ENCODE measurements at regions not wholly inside any gene's neighbourhood (a gene's known extent, or its start where the extent isn't known, plus 50 kb on each side); places are given as distances from the start of the nearest gene placed in this dataset.
"Not testable (repeated sequence)": the region's sequence is repeated elsewhere in the genome, so short reads cannot be mapped to it uniquely, and the experiment has no call there.

DNA sequence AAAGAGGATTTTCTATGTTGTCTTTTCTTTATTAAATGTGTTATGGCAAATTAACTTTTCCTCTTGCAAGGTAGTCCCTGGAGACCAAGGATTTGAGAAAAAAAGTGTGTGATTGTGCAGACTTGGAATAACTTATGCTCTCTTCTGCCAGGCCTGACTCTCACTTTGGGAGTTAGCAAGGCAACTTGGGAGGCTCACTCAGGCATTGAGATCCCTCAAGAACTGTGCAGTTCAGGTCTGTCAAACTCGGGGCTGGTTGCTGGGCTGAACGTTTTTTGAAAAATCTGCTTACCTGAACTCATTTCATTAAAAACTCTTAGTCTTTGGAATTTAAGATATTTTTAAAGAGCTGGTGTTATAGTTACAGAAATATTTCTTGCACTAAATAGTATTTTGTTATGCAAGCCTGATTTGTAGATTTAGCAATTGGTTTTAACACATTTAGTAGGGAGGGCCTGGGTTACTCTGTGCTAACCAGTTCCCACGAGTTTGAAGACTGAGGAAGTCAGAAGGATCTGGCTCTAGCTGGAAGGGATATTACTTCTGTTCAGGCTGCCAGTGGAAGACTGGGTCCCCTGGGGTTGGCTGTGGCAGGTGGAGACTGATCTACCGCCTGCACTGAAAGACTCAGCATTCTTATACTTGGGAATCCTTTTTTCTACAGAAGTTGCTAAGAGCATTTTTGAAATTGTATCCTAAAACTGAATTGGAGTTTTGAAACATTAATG is 150.4 kb upstream of the PCSK5 start:
- FAIRE-seq (no peak), DNase-seq (ENCODE audit: low spot score) (no peak)

DNA sequence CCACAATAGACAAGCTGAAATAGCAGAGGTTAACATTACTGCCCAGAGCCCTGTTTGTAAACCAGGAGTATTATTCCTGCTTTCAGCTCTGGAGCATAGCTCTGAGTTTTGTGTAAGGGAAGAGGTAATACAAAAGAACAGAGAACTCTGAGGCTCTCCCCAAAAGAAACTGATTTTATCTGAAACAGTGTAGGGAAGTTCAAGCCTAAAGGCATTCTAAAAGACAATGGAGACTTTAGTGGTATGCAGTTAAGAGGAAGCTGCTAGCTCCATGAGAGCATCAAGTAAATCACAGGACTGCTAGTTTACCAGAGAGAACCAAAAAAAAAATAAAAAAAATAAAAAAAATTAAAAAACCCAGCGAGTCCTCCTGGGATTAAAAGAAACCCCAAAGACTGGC is 146.6 kb upstream of the PCSK5 start:
- DNase-seq (ENCODE audit: low spot score) (no peak), FAIRE-seq (no peak)

- no peak for DNase-seq (ENCODE audit: low spot score)
- FAIRE-seq, result no peak
These were observed 136.4 kb upstream of the PCSK5 start for GRCh38 chr9:75754080-75754479.

- DNase-seq (ENCODE audit: low spot score) (no peak), FAIRE-seq (no peak)
These were observed 115.3 kb upstream of the PCSK5 start for GRCh38 chr9:75775166-75775565.

DNA sequence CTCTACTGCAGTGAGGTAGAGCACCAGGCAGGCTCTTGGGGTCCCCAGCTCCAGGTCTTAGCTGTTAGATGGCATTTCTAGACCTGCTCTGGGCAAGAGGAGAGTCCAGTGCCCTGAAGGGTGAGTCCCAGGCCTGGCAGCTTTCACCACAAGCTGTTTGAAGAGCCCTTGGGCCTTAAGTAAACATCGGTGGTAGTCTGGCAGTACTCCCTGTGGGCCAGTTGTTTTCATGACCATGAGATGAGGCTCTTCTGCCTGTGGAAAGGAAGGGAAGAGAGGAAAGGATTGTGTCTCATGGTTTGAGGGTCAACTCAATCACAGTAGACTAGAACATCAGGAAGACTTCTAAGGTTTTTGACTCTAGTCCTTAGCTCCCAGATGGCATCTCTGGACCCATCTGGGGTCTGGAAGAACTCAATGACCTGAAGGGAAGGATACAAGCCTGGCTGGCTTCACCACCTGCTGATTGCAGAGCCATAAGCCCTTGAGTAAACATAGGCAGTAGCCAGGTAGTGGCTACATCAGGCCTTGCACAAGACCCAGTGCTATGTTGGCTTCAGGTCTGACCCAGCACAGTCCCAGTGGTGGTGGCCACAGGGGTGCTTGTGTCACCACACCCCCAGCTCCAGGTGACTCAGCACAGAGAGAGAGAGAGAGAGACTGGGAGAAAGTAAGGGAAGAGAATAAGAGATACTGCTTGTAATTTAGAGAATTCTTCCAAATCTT is 114.3 kb upstream of the PCSK5 start:
- FAIRE-seq, result no peak
- DNase-seq (ENCODE audit: low spot score), result no peak

DNA sequence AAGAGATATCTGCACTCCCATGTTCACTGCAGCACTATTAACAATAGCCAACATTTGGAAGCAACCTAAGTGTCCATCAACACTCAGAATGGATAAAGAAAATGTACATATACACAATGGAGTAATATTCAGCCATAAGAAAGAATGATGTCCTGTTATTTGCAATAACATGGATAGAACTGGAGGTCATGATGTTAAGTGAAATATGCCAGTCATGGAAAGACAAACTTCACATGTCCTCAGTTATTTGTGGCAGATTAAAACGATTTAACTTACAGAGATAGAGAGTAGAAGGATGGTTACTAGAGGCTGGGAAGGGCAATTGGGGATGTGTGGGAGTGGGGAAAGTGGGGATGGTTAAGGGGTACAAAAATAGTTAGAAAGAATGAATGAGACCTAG is 110.3 kb upstream of the PCSK5 start:
- DNase-seq (ENCODE audit: low spot score) (no peak), FAIRE-seq (no peak)

GRCh38 chr9:75788006-75788634 is 102.4 kb upstream of the PCSK5 start:
- DNase-seq (ENCODE audit: low spot score) (no peak), FAIRE-seq (no peak)

GRCh38 chr9:75797085-75797580 is 93.3 kb upstream of the PCSK5 start:
- DNase-seq (ENCODE audit: low spot score), result no peak
- FAIRE-seq, result peak; percentile 74

GRCh38 chr9:75798505-75798904 is 92.0 kb upstream of the PCSK5 start:
- no peak for FAIRE-seq
- no peak for DNase-seq (ENCODE audit: low spot score)

DNA sequence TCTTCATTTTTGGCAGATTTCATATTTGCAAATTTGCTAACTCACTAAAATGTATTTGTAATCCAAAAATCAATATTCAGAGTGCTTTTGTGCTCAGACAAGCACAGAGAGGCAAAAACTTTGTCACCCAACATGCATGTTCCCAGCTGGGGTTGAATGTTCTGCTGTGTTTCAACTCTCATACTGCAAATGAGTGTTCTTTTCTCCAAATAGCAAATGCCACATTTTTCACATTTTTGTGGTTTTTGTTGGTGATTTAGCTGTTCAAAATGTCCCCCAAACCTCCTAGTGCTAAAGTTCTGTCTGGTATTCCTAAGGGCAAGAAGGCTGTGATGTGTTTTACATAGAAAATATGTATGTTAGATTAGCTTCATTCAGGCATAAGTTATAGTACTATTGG is 87.3 kb upstream of the PCSK5 start:
- FAIRE-seq (peak; percentile 17), DNase-seq (ENCODE audit: low spot score) (peak; percentile 44)

DNA sequence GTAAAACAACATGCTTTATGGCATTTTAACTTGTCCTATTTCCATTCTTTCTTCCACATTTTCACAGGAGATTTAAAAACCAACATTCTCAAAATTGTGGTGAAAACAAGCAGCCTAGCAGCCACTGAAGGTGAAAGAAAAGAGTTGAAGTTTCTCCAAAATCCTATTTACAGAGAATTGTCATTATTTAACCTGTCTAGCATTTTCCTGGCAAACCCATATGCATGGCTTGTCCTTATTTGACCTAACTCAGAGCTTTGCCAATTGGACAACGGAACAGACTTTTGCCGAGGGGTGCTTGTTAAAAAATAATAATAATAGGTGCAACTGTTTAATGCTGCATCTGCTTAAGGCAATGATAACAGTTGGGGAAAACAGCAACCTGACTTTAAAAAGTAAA is 80.4 kb upstream of the PCSK5 start:
- no peak for FAIRE-seq

GRCh38 chr9:75811692-75812091 is 78.8 kb upstream of the PCSK5 start:
- DNase-seq (ENCODE audit: low spot score) (no peak), FAIRE-seq (no peak)

More for the DNA sequence above, 80.4 kb upstream of the PCSK5 start:
- DNase-seq (ENCODE audit: low spot score), result no peak

DNA sequence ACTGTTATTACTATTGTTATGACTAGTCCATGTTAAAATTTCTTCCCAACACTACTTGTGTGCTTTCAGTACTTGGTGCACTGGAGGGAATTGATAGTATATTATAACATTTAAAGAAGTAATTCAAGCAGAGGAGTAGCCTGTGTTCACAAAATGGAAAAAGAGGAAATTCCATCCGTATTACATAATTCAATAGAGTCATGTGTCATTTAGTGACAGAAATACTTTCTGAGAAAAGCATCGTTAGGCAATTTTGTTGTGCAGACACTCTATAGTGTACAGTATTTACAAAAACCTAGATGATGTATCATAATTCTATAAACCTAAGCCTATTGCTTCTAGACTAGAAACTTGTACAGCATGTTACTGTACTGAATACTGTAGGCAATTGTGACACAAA is 78.3 kb upstream of the PCSK5 start:
- no peak for DNase-seq (ENCODE audit: low spot score)

DNA sequence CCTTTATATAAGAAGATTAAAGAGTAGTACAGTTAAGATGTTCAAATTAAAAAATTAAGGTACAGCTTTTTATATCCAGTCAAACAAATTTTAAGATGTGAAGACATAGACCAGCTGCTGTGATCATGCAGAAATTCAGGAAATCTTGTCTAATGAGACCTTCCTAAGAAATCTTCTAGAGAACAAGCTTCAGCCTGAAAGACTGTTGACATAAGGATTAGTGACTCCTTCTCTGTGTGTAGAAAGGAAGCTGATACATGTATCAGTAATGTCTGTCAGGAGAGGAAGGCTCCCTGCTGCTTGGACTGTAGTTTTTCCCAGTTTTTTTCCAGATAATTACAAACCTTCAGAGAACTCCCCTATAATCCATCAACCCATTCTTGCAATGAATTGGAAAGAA is 75.8 kb upstream of the PCSK5 start:
- no peak for FAIRE-seq
- no peak for DNase-seq (ENCODE audit: low spot score)

More for the DNA sequence above, 78.3 kb upstream of the PCSK5 start:
- no peak for FAIRE-seq

- not testable (repeated sequence) for DNase-seq (ENCODE audit: low spot score)
These were observed 69.9 kb upstream of the PCSK5 start for GRCh38 chr9:75820471-75821115.

GRCh38 chr9:75823151-75823550 is 67.3 kb upstream of the PCSK5 start:
- DNase-seq (ENCODE audit: low spot score), result no peak
- FAIRE-seq, result no peak

More at GRCh38 chr9:75820471-75821115, 69.9 kb upstream of the PCSK5 start:
- not testable (repeated sequence) for FAIRE-seq

- DNase-seq (ENCODE audit: low spot score) (no peak), FAIRE-seq (no peak)
These were observed 65.5 kb upstream of the PCSK5 start for GRCh38 chr9:75824816-75825568.

DNA sequence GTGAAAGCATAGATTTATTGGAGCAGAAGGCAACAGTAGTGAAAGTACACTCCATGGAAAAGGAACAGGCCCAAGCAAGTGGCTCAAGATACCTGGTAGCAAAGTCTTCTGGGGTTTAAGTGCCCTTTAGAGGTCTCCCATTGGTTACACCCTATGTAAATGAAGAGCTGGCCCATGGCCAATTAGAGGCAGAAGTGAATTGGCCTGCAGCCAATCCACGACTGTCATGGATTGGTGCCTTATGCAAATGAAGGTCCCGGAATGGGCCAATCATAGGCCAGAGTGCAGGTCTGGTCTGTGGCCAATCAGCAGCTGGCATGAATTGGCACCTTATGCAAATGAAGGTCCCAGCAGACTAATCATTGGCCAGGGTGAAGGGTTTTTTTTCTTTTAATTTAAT is 64.2 kb upstream of the PCSK5 start:
- DNase-seq (ENCODE audit: low spot score) (no peak), FAIRE-seq (no peak)

- FAIRE-seq (no peak), DNase-seq (ENCODE audit: low spot score) (no peak)
These were observed 60.2 kb upstream of the PCSK5 start for GRCh38 chr9:75830303-75830702.

DNA sequence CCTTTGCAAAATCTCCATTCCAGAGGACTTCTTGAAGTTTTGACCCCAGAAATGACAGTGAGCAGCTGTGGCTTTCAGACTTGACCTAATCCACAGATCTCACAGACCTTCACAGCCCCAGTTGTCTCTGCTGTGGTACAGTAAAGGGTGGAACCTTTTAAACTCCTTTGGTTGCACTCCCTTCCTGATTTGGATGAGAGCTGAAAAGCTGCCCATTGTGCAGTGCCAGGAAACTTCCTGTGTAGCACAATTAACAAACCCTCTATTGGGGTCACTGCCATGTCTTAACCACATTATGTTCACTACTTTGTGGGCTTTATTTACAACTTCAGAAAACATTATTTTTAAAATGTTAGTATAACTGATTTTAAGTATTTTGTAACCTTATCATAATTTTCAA is 56.7 kb upstream of the PCSK5 start:
- DNase-seq (ENCODE audit: low spot score) (no peak), FAIRE-seq (no peak)

DNA sequence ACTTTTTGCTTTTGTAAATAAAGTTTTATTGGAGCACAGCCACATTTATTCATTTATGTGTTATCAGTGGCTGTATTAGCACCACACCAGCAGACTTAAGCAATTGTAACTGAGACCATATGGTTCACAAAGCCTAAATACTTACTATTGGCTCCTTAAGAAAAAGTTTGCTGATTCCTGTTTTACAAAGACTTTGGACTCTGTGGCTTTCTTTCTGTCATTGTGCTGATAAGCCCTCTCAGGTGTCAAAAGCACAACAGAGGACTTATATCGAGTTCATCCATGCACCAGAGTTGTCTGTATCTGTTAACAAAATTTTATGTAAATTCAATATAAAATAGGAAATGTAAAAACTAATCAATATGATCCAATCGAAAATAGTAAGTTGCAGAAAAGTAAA is 55.6 kb upstream of the PCSK5 start:
- FAIRE-seq (no peak), DNase-seq (ENCODE audit: low spot score) (no peak)
